GM23248 (cell line): ENCODE measurements at regions not wholly inside any gene's neighbourhood (a gene's known extent, or its start where the extent isn't known, plus 50 kb on each side); places are given as distances from the start of the nearest gene placed in this dataset.

Experiments
- DNase-seq: peaks from one replicate; pipeline ENCODE4 v3.0.0-alpha.2; 2015
- H2AFZ ChIP-seq: fragments of 200-600 bp; sonication (generic); 2 replicates; pipeline ENCODE4 v1.6.1; 2016; ENCODE audit warnings: antibody characterized with exemption
- H3F3A ChIP-seq: fragments of 200-600 bp; sonication (generic); 2 replicates; pipeline ENCODE4 v1.6.1; 2016; ENCODE audit warnings: mild to moderate bottlenecking, antibody characterized with exemption, mixed run types; ENCODE audit not compliant: insufficient read depth
- H3K27ac ChIP-seq: fragments of 200-600 bp; sonication (generic); 2 replicates; pipeline ENCODE4 v1.5.1; 2016; ENCODE audit warnings: mild to moderate bottlenecking
- H3K27me3 ChIP-seq: fragments of 200-600 bp; sonication (generic); replicated peaks from 2 replicates; pipeline ENCODE4 v1.6.1; 2016; ENCODE audit warnings: mild to moderate bottlenecking; ENCODE audit not compliant: insufficient read depth
- H3K36me3 ChIP-seq: fragments of 200-600 bp; sonication (generic); 2 replicates; pipeline ENCODE4 v1.6.1; 2016; ENCODE audit warnings: low read depth, mild to moderate bottlenecking
- H3K4me1 ChIP-seq: fragments of 200-600 bp; sonication (generic); 2 replicates; pipeline ENCODE4 v1.6.1; 2016; ENCODE audit warnings: mild to moderate bottlenecking; ENCODE audit not compliant: insufficient read depth
- H3K4me2 ChIP-seq: fragments of 200-600 bp; sonication (generic); one replicate; pipeline ENCODE4 v1.6.1; 2016; ENCODE audit warnings: mild to moderate bottlenecking; ENCODE audit not compliant: unreplicated experiment
- H3K4me3 ChIP-seq: fragments of 200-600 bp; sonication (generic); 2 replicates; pipeline ENCODE4 v1.5.1; 2016; ENCODE audit warnings: mild to moderate bottlenecking
- H3K79me2 ChIP-seq: fragments of 200-600 bp; sonication (generic); 2 replicates; pipeline ENCODE4 v1.6.1; 2016; ENCODE audit warnings: mild to moderate bottlenecking; ENCODE audit not compliant: insufficient read depth
- H3K9ac ChIP-seq: fragments of 200-600 bp; sonication (generic); 2 replicates; pipeline ENCODE4 v1.6.1; 2016; ENCODE audit warnings: mild to moderate bottlenecking
- H3K9me2 ChIP-seq: fragments of 200-600 bp; sonication (generic); 2 replicates; pipeline ENCODE4 v1.6.1; 2016; ENCODE audit warnings: mixed run types, mild to moderate bottlenecking, moderate library complexity; ENCODE audit not compliant: insufficient read depth
- H3K9me3 ChIP-seq: fragments of 200-600 bp; sonication (generic); one replicate; pipeline ENCODE4 v1.6.1; 2017; ENCODE audit warnings: low read depth
- H4K20me1 ChIP-seq: fragments of 200-600 bp; sonication (generic); 2 replicates; pipeline ENCODE4 v1.6.0; 2016; ENCODE audit not compliant: insufficient read depth
- EZH2 ChIP-seq: fragments of 200-600 bp; sonication (generic); IDR thresholded peaks from 2 replicates; pipeline ENCODE4 v1.6.1; 2018; ENCODE audit warnings: antibody characterized with exemption, mild to moderate bottlenecking; ENCODE audit not compliant: insufficient read depth, poor library complexity, severe bottlenecking
- EZH2phosphoT487 ChIP-seq: fragments of 200-600 bp; sonication (generic); IDR thresholded peaks from 2 replicates; pipeline ENCODE4 v1.6.1; 2018; ENCODE audit warnings: antibody characterized with exemption, moderate library complexity, mild to moderate bottlenecking, low read depth; ENCODE audit not compliant: insufficient read depth
- WGBS, 2 experiments: methylation state at CpG; one replicate each; pipeline ENCODE4 v1.1.6; 2015 to 2017; ENCODE audit warnings: low lambda C conversion rate in 2 of 2, low coverage in 1 of 2; ENCODE audit errors: missing lambda C conversion rate in 2 of 2; 5-methylcytosine and 5-hydroxymethylcytosine counted together
- in situ Hi-C: fragments of 300-500 bp; cut with MboI; formaldehyde crosslinking; loops from 2 replicates; pipeline ENCODE4 v1.15.0; 2020

GRCh38 chr4:23976423-23976822 lies 86.6 kb upstream of the PPARGC1A start:
- Histone ChIP-seq H3K9me2 (no peaks in the 10 kb centered on the region; the same call in 1 of the 2 replicates), H2AFZ (no peak overlapping the region), H3K4me1 (0 out of 2 replicates have a peak, but pooled peaks cover 4% of the 10 kb centered on the region), H4K20me1 (no peaks in the 10 kb centered on the region), H3K36me3 (no peaks in the 10 kb centered on the region), H3K27ac (no peak overlapping the region), H3K4me3 (no peak overlapping the region), H3K4me2 (no peak overlapping the region), H3K27me3 (no peaks in the 10 kb centered on the region), H3K79me2 (no peaks in the 10 kb centered on the region), H3K9ac (no peak overlapping the region), H3F3A (no peaks in the 10 kb centered on the region), H3K9me3 (no peaks in the 10 kb centered on the region)
- WGBS, 2 experiments, result 58 to 66% methylated on average over 2 of the region's 2 CpGs
- no peak for DNase-seq
- no peak for TF ChIP-seq EZH2phosphoT487
- TF ChIP-seq EZH2, result no peak
- in situ Hi-C loops, result no loop called here

DNA sequence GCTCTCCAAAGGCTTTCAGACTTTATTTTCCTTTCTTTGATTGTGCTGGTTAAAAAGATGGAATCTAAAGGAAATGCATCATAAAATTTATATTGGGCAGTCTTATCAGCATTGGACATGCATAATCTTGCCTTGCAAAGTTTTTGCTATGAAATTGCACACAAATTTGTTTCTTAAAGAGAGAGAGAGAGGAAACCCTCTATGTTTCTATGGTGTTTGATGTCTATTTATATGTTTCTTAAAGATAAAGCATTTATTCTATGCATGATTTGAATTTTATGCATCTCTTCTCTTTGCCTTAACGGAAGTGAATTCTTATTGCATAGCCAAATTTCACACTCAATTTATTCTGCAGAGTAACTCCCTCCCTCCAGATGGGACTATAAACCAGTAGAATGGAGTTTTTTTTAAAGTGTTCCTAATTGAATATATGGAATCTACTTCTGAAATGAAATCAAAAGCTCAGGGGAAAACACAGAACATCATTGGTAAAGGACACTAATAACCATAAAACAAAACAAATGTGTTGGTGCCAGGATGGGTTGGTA lies 83.5 kb upstream of the PPARGC1A start:
- Histone ChIP-seq H3K79me2 (no peaks in the 10 kb centered on the region), H3F3A (no peaks in the 10 kb centered on the region), H3K9me3 (no peaks in the 10 kb centered on the region), H3K27ac (no peak overlapping the region), H3K4me3 (no peak overlapping the region), H3K9me2 (no peaks in the 10 kb centered on the region; the same call in 1 of the 2 replicates), H3K27me3 (no peaks in the 10 kb centered on the region), H2AFZ (no peak overlapping the region), H3K36me3 (no peaks in the 10 kb centered on the region), H3K4me1 (no peaks in the 10 kb centered on the region), H3K9ac (no peak overlapping the region), H3K4me2 (no peak overlapping the region), H4K20me1 (no peaks in the 10 kb centered on the region)
- 48 to 57% methylated on average over 1 of the region's 1 CpG for WGBS, 2 experiments
- in situ Hi-C loops, result no loop called here
- TF ChIP-seq EZH2phosphoT487 (no peak), EZH2 (no peak)
- no peak for DNase-seq

DNA sequence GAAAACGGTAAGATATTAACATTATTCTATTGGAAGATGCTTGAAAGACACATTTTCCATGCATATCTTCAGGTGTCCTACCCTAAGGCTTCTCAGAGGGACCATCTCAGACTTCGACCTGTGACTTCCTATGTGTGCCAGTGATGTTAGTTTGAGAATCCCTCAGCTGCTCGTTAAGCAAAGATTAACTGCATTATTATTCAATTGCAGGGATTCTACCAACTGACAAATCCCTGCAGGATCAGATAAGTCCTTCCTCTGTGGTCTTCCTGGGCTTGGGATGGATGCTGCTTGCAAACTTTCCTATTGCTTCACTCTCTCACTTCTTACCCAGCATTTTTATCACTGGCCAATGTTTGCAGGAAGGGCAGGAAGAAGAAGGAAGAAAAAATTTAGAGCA lies 83.0 kb upstream of the PPARGC1A start:
- Histone ChIP-seq H3K4me3 (no peak overlapping the region), H3F3A (no peaks in the 10 kb centered on the region), H3K9me2 (no peaks in the 10 kb centered on the region; the same call in 1 of the 2 replicates), H4K20me1 (no peaks in the 10 kb centered on the region), H2AFZ (no peak overlapping the region), H3K27me3 (no peaks in the 10 kb centered on the region), H3K4me2 (no peak overlapping the region), H3K27ac (no peak overlapping the region), H3K9me3 (no peaks in the 10 kb centered on the region), H3K36me3 (no peaks in the 10 kb centered on the region), H3K4me1 (no peaks in the 10 kb centered on the region), H3K79me2 (no peaks in the 10 kb centered on the region), H3K9ac (no peak overlapping the region)
- in situ Hi-C loops, result no loop called here
- DNase-seq, result no peak
- 33 to 38% methylated on average over 3 of the region's 3 CpGs for WGBS, 2 experiments
- TF ChIP-seq EZH2phosphoT487, result no peak
- TF ChIP-seq EZH2, result no peak

DNA sequence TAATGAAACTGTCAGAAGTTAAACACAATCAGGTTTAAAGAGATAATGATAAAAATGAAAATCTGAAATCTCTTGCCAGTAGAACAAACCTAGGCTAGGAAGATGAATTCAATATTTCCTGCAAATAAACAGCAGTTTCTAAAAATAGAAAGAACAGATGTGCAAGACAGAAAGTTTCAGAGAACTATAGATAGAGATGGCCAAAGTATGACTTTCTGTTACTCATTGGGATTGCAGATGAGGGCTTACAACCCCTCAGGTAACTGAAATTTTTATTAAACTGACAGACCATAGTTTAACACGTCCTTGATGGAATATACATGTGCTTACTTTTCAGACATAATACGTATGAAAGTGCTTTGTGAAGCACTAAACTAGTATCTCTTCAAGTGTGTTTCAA lies 82.3 kb upstream of the PPARGC1A start:
- 29 to 35% methylated on average over 2 of the region's 2 CpGs for WGBS, 2 experiments
- no peak for DNase-seq
- H3K9ac ChIP-seq, result no peak overlapping the region
- H2AFZ ChIP-seq, result no peak overlapping the region
- no peaks in the 10 kb centered on the region for H3K27me3 ChIP-seq
- no peak overlapping the region for H3K4me3 ChIP-seq
- H3K79me2 ChIP-seq, result no peaks in the 10 kb centered on the region
- no peaks in the 10 kb centered on the region for H3F3A ChIP-seq
- in situ Hi-C loops, result no loop called here
- no peaks in the 10 kb centered on the region for H3K9me3 ChIP-seq
- no peak overlapping the region for H3K4me2 ChIP-seq
- H3K36me3 ChIP-seq, result no peaks in the 10 kb centered on the region
- no peaks in the 10 kb centered on the region for H3K4me1 ChIP-seq
- H3K27ac ChIP-seq, result no peak overlapping the region
- H3K9me2 ChIP-seq, result no peaks in the 10 kb centered on the region; the same call in 1 of the 2 replicates
- TF ChIP-seq EZH2phosphoT487 (no peak), EZH2 (no peak)
- H4K20me1 ChIP-seq, result no peaks in the 10 kb centered on the region
